ENCODE measurements at regions not wholly inside any gene's neighbourhood (a gene's known extent, or its start where the extent isn't known, plus 50 kb on each side); places are given as distances from the start of the nearest gene placed in this dataset.

DNA sequence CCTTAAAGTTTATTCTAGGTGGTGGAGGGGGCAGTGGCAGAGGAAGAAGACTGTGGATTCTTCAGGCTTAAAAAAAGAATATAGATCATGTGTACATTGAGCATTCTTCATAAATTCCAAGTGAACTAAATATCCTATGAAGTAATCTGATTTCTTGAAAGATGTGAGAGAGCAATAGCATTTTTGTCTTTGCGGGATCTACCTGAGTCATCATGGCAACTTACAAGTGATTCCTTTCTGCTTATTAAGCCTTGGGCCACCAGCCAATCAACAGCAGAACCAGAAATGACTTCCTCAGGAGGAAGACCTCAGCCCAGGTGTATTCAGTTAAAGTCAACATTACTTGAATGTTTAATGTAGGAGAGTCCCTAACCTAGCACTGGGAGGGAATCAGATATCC, 756.9 kb downstream of the TFAP2A start:
- in situ Hi-C loops (cut with HindIII; ENCODE audit: low sequenced_read_pairs) = no loop called here
- H3K4me3 ChIP-seq (ENCODE audit: low read depth, low read length) = no peak overlapping the region
- TF ChIP-seq, protein P1, sequence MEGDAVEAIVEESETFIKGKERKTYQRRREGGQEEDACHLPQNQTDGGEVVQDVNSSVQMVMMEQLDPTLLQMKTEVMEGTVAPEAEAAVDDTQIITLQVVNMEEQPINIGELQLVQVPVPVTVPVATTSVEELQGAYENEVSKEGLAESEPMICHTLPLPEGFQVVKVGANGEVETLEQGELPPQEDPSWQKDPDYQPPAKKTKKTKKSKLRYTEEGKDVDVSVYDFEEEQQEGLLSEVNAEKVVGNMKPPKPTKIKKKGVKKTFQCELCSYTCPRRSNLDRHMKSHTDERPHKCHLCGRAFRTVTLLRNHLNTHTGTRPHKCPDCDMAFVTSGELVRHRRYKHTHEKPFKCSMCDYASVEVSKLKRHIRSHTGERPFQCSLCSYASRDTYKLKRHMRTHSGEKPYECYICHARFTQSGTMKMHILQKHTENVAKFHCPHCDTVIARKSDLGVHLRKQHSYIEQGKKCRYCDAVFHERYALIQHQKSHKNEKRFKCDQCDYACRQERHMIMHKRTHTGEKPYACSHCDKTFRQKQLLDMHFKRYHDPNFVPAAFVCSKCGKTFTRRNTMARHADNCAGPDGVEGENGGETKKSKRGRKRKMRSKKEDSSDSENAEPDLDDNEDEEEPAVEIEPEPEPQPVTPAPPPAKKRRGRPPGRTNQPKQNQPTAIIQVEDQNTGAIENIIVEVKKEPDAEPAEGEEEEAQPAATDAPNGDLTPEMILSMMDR (IDR thresholded peaks at IDR 0.05; ENCODE audit: low read depth, low read length, missing control alignments) = no peak
- DNase-seq (ENCODE audit: low read depth) = peak; percentile 19

DNA sequence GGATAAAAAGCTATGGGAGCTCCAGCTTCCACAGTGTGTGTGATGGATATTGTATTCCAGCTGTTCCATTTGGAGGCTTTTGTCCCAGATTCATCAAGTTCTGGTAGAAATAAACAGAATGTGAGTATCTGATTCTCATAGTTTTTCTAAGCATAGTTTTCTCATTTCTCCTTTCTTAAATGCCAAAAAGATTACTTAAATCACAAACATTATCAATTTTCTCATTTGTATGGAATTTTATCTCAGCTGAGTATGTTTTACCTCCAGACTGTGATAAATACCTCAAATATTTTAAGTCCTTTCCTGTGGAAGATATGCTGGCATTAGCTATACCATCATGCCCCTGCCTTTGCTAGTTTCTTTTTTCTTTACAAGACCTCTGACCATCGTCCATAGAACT, 767.3 kb downstream of the TFAP2A start:
- no peak for DNase-seq (ENCODE audit: low read depth)
- H3K4me3 ChIP-seq (ENCODE audit: low read depth, low read length) = no peak overlapping the region
- TF ChIP-seq, protein P1 (IDR thresholded peaks at IDR 0.05; ENCODE audit: low read depth, low read length, missing control alignments) = no peak
- in situ Hi-C loops (cut with HindIII; ENCODE audit: low sequenced_read_pairs) = no loop called here

DNA sequence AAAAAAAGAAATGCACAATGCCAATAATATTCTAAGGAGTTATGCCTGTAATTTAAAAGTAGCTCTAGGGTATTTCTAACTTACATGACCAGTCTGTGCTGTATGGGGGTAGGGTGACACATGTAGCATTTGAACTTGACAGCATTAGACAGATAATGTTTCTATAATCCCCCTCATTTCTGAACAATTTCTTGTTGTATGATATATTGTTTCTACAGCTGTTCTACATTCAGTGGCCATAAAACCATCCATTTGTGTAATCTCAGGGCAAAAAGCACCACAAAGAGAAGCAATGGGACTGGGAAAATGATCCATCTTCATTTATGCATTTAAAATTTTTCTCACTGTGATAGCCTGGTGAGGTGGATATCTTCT, 767.8 kb downstream of the TFAP2A start:
- in situ Hi-C loops (cut with HindIII; ENCODE audit: low sequenced_read_pairs) = no loop called here
- H3K4me3 ChIP-seq (ENCODE audit: low read depth, low read length) = no peak overlapping the region
- no peak for DNase-seq (ENCODE audit: low read depth)
- TF ChIP-seq, protein P1 (IDR thresholded peaks at IDR 0.05; ENCODE audit: low read depth, low read length, missing control alignments) = no peak

DNA sequence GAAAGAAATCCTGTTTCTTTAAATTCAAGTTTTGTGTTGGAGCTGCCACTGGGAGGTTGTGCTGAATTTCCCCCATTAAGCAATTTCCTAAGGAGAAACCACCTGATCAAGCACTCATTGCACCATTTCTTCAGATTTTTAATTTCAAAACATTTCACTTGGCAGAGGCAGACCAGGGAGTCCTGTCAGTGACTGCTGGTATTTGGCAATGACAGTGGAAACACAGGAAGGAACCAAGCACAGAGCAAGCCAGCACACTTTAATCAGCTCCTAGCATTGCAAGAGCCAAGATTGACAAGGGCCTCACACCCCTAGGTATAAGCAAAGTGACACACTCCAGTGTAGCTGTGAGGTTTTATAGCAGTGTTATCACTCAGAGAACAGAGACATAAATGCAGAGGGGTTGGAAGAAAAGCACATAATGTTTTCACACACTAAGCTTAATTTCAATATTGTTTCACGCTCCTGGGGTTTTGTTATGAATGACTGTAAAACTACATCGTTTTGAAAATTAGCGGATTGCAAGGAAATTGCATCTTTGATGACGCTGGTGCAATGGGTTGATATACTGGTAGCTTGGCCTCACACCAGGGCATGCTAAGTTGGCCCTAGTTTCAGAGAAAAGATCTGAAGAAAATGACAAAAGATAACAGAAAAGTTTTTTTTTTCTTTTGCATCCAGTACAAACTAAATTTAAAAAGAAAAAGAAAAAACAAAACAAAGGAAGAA, 768.4 kb downstream of the TFAP2A start:
- in situ Hi-C loops (cut with HindIII; ENCODE audit: low sequenced_read_pairs) = no loop called here
- DNase-seq (ENCODE audit: low read depth) = peak; percentile 2
- TF ChIP-seq, protein P1 (IDR thresholded peaks at IDR 0.05; ENCODE audit: low read depth, low read length, missing control alignments) = no peak
- no peak overlapping the region for H3K4me3 ChIP-seq (ENCODE audit: low read depth, low read length)

DNA sequence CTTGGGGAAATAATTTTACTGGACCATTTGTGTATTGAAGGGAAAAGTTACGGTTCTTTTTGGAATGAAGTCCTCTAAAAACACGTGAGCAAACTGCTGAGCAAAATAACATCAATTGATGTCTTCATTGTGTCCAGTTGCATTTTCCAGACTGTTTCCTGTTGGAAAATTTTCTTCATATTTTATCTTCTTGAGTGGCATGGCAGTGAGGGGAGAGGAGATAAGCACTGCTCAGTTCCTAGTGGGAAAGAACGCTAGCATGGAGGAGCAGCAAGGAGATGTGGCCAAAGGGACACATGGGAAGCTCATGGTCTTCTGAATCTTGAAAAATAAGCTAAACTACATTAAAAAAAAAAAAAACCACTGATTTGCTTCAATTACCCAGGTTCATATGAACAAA, 776.0 kb downstream of the TFAP2A start:
- TF ChIP-seq, protein P1 (IDR thresholded peaks at IDR 0.05; ENCODE audit: low read depth, low read length, missing control alignments) = no peak
- no peak for DNase-seq (ENCODE audit: low read depth)
- in situ Hi-C loops (cut with HindIII; ENCODE audit: low sequenced_read_pairs) = no loop called here
- no peak overlapping the region for H3K4me3 ChIP-seq (ENCODE audit: low read depth, low read length)

DNA sequence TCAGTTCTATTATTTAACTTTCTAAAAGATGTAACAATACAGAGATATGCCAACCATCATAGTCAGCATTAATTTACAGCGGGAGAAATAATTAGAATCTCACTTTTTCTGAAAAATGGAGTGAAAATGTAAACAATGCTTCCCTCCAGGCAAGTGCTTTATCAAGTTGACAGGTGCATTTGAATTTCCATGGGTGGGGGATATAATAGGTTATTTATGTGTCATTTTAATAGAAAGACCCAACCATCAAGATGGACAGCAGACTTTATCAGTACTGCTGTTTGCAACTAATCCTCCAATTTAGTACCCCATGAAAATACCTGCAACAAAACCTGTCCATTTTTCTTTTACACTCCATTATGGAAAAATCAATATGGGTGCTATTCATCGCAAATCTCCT, 780.1 kb downstream of the TFAP2A start:
- H3K4me3 ChIP-seq (ENCODE audit: low read depth, low read length) = no peak overlapping the region
- in situ Hi-C loops (cut with HindIII; ENCODE audit: low sequenced_read_pairs) = no loop called here
- TF ChIP-seq, protein P1 (IDR thresholded peaks at IDR 0.05; ENCODE audit: low read depth, low read length, missing control alignments) = no peak

More for the DNA sequence above, 780.1 kb downstream of the TFAP2A start:
- DNase-seq (ENCODE audit: low read depth) = no peak
